NK-92 treated with Interleukin-12 subunit alpha and Interleukin-12 subunit beta, amount 100 ng/mL, for 24 hours (cell line): ENCODE measurements at regions not wholly inside any gene's neighbourhood (a gene's known extent, or its start where the extent isn't known, plus 50 kb on each side); places are given as distances from the start of the nearest gene placed in this dataset.

Experiments used
- DNase-seq: peaks from one replicate; lab custom pipeline; 2025; lab: John Stamatoyannopoulos, UW

GRCh38 chr10:130769146-130770017 lies 542.1 kb downstream of the TCERG1L start:
- no peak for DNase-seq

DNA sequence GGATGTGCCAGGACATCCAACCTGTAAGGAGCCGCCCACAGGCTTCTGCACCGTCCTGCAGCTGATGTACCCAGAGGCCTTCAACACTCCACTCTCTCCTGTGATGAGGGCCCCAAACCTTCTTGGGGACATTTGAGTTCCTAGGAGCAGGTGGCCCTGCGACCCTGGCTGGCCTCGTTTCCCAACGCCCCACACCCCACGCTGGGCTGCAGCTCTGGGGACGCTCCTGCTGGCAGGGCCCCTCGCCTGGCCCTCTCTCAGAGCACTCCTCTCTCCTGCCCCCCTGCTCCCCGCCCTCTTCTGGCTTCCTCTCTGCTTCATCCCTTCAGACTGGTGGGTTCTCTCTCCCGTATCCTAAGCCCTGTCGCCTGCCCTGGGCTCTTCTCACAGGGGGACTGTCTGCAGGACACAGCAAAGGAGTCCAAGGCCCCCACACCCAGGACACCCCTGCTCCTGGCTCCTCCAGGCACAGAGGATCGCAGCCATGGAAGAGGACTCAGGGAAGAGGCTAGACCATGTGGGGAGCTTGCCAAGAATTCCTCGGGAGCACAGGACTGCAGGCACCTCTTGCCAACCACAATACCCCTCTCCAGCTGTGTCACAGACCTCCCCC lies 541.4 kb downstream of the TCERG1L start:
- DNase-seq = no peak

DNA sequence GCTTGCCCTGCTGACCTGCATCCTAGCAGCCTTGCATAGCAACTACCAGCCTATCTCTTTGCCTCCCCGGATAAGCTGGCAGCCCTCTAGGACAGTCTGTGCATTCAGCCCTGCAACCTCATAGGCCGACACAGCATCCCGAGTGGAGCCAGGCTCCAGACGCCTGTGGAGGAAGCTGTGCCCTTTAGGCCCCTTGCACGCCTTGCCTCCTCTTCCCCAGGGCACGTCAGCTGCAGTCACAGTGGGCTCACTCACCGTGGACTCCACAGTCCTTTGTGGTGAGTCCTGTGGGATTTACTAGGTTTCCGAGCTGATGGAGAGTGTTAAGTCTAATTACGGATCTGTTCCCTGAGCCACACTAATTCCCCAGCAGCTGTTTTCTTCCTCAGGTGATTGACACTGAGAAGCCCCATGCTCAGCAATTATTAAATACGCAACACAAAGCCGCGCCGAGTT lies 540.0 kb downstream of the TCERG1L start:
- no peak for DNase-seq

DNA sequence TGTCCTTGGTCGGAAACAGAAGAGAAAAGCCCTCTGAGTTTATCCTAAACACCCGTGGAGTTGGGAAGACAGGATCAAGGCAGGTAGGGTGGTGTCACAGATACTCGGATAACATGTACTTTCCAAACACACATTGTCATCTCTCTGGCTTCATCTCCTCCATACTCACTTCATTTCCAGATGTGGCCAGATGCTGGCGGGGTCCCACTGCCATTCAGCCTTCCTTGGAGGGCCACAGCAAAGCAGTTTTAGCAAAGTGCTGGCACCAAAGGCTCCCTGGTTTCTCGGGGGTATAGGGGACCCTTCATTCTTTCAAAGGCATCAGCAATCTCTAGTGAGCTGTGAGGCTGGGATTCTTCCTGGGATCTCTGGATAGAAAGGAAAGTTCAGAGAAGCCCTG lies 539.5 kb downstream of the TCERG1L start:
- DNase-seq = no peak

DNA sequence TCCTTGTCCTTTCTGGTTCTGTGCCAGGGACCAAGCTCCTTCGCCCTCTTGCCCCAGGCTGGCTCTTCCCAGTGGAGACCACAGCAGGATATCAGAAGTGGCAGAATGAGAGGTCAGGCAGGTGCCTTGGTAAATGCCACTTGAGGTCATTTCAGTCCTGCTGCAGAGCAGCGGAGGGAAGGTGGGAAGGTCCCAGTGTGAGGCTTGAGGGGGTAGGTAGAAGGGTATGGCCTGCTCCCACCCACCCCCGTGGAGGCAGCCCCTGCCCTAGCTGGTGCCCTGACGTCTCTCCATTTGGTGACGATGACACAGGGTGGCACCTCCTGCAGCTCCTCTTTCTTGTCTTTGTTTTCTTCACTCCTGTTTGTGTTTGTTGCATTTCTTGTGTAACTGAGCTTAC lies 538.8 kb downstream of the TCERG1L start:
- DNase-seq = no peak

GRCh38 chr10:130773941-130774340 lies 537.6 kb downstream of the TCERG1L start:
- no peak for DNase-seq

DNA sequence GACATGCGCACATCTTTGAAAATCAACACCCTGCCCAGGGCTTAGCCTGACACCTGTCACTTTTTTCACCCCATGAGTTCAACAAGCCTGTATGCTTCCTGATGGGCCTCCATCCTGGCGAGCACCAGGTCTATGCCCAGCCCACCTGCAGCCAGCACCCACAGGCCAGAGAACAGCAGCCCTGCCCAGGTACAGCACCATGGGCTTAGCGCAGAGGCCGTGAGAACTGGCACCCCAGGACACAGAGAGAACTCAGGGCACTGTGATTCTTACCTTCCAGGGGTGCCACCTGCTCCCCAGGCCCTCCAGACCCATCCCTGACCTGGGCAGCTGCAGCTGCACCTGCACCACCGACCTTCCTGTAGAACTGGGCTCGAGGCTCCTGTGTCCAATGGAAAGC lies 536.6 kb downstream of the TCERG1L start:
- DNase-seq = no peak

DNA sequence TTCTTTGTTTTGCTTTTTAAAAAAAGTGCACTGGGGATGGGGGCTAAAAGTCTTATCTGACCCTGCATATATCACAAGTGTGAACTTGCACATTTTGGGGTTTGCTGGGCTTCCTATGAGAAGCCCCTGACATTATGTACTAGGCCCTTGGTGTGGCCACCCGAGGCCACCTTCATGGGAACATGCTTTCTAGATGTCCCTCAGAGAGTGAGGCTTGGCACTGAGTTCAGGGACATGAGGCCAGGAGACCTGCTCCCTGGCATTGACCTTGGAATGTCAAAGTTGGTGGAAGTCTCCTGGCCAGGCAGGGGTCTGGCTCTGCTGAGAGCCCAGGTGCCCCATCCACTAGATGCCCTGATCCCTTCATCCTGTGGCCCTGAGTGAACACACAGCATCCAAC lies 536.2 kb downstream of the TCERG1L start:
- DNase-seq = no peak

DNA sequence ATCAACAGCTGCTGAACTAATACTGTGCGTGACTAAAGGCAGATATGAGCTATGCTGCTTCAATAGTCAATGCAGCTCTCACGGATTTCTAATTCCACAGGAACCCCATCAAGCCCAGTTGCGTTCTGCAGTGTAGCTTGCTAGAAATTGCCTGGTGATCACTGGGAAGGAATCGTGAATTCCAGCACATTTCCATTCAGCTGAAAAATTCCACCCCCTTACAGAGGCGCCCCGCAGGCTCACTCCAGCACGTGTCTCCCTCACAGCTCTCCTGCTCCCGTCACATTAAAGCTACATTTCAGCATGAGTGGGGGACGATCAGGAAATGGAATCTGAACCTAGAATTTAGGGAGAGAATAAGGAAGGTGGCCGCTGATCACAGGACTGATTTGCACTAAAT lies 534.8 kb downstream of the TCERG1L start:
- no peak for DNase-seq

DNA sequence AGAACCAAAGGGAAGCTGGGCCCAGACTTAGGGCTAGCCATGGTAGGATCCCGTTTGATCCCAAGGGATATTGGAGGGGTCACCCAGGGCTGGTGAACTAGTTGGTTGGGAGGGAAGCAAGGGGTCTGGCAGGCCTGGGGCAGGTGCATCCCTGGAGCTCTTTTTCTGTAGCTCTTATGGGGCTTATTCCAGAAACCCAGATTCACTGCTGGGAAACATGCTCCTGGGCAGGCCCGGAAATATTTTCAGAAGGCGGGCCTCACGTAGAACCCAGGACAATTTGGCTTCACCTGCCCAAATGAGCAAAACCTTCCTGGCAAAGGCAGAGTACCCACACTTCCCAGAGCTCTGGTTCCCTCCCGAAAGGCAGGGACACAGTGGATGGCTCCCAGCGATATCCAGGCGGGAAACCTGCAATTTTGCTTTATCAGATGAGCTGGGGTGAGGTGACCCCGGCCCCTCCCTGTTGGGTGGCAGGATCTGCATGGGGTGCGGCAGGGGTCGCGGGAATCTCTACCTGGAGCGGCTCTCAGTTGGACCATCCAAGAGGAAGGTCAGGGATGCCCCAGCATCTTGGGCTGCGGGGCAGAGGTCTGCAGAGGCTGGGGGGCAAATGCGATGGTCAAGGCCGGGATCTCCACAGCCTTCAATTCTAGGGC lies 533.9 kb downstream of the TCERG1L start:
- DNase-seq = no peak

GRCh38 chr10:130778166-130778545 lies 533.4 kb downstream of the TCERG1L start:
- no peak for DNase-seq

GRCh38 chr10:130780763-130781162 lies 530.8 kb downstream of the TCERG1L start:
- DNase-seq = no peak

DNA sequence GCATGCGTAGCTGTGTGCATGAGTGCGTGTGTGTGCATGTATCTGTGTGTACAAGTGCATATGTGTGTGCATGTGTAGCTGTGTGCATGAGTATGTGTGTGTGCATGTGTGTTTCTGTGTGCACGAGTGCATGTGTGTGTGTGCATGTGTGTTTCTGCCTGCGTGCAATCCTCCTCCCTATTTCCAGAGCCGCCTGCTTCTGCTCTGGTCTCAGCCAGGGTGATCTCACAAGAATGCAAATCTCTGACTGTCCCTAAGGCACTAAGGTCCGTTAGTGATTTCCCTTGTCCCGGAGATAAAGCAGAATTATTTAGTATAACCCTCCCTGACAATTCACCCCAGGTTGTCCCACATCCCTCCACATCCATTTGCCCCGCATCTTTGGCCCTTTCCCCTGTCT lies 530.3 kb downstream of the TCERG1L start:
- no peak for DNase-seq

GRCh38 chr10:130781623-130782022 lies 529.9 kb downstream of the TCERG1L start:
- no peak for DNase-seq

DNA sequence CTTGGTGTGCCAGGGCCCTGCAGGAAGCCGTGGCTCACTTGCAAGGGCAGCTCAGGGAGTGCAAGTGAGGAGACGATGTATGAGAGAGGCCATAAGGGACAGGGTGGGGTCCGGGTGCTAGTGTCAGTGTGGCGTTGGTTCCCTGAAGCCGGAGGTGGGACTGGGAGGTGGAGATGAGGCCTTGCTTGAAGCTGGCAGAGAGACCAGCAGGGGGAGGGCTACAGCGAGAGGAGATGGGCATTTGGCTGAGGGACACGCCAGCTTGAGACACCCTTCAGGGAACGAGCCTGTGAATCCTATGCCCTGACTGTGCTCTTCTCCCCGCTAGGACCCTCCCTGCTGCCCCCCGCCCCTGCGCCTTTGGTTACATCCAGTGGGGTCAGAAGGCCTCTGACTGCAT lies 529.1 kb downstream of the TCERG1L start:
- DNase-seq = no peak

- no peak for DNase-seq
These were observed 527.2 kb downstream of the TCERG1L start for GRCh38 chr10:130784326-130784725.

DNA sequence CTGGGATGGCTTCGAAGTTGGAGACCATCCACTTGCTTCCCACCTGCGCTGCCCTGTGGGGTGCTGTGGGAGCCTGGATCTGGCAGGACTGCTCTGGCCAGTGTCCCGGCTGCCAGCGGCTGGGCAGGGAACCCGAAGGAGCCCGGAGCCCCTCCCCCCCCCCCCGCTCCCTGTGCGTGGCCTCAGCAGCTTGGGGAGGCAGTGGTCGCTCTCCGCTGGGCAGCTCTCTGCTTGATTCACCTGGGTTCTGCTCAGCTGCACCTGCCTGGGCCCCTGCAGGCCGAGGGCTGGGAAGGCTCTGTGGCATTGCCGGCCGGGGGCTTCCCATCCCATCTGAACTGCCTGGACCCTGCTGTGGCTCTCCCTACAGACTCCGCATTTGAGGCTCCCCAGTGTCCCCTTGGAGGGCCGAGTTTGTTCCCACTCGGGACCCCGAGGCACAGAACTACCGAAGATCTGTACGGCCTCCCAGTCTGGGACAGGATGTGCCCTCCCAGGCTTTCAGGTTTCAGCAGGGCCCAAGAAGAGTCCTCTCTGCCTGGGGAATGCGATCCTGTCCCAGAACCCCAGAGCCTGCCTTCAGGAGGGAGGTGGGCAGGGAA lies 525.1 kb downstream of the TCERG1L start:
- DNase-seq = no peak

- no peak for DNase-seq
These were observed 524.3 kb downstream of the TCERG1L start for GRCh38 chr10:130787243-130787642.

DNA sequence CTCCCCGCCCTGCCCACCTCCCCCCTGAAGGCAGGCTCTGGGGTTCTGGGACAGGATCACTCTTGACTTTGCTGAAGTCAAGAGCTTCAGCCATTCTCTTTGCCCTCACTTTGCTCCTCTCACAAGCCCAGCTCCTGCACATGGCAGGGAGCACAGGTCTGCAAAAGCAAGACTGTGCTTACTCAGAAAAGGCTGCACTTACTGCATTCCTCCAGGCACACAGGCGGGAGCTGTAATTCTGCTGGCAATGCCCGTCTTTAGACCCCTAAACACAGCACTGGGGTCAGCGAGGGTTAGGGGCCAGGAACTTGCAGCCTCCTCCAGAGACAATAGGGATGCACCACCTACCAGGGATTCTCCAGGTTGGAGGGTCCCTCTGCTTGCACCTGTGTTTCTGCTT lies 523.7 kb downstream of the TCERG1L start:
- DNase-seq = no peak

DNA sequence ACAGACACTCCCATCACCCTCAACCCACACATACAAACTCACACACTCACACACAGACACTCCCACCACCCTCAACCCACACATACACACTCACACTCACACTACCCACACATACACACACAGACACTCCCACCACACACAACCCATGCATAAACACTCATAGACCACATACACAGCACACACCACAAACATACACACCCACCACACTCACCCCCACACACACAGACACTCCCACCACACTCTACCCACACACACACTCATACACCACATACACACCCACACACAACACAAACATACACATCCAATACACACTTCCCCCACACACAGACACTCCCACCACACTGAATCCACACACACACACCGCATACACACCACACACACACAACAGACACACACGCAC lies 521.2 kb downstream of the TCERG1L start:
- DNase-seq = no peak

DNA sequence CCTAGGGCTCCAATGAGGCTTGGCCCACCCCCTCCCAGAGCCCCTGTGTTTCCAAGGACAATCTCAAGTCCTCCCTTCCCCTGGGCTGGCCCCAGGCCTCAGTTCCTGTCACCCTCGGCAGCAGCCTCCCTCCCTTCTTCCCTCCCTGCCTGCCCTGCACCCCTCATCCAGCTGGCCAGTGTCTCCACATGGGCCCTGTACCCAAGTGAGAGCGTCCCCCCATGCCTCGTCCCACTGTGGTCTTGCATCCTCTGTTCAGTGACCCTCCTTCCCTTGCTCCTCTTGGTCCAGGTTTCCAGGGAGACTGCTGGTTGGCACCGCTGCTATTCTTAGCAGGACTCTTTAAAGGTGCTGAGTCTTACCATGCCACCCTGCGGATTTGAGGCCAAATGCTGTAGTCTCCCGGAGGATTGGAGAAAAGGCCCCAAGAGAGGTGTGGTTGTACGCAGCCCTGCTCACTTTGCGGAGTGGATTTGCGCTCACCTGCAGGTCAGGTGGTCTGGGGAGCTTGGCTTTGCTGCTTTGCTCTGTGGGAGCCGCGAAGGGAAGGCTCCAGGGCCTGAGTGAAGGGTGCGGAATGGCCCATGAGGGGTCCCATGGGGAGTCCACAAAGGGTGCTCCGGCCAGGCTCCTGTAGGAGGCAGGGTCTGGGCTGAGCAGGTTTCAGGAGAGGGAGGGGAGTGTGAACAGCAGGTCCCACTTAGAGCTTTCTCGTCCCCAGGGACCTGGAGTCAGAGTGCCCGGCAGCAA lies 519.2 kb downstream of the TCERG1L start:
- DNase-seq = no peak

GRCh38 chr10:130795819-130796218 lies 515.7 kb downstream of the TCERG1L start:
- no peak for DNase-seq
